NCI-H2107 treated with DMSO at 0.1 percent for 48 hours (cell line): ENCODE measurements at regions not wholly inside any gene's neighbourhood (a gene's known extent, or its start where the extent isn't known, plus 50 kb on each side); places are given as distances from the start of the nearest gene placed in this dataset.
"Not testable (repeated sequence)": the region's sequence is repeated elsewhere in the genome, so short reads cannot be mapped to it uniquely, and the experiment has no call there.

ENCODE experiments used
- DNase-seq: peaks from one replicate; lab custom pipeline; 2025; ENCODE audit not compliant: unreplicated experiment; lab: John Stamatoyannopoulos, UW

GRCh38 chr13:85608255-85608829 lies 190.9 kb downstream of the SLITRK6 start:
- no peak for DNase-seq

GRCh38 chr13:85603735-85604134 lies 195.5 kb downstream of the SLITRK6 start:
- no peak for DNase-seq

GRCh38 chr13:85601526-85601925 lies 197.7 kb downstream of the SLITRK6 start:
- no peak for DNase-seq

- no peak for DNase-seq
Measured at GRCh38 chr13:85597790-85598500, 201.3 kb downstream of the SLITRK6 start.

- no peak for DNase-seq
Measured at GRCh38 chr13:85592211-85592610, 207.0 kb downstream of the SLITRK6 start.

GRCh38 chr13:85590231-85590931 lies 208.8 kb downstream of the SLITRK6 start:
- DNase-seq: no peak

- DNase-seq: no peak
Measured at GRCh38 chr13:85589021-85589420, 210.2 kb downstream of the SLITRK6 start.

- DNase-seq: no peak
Measured at GRCh38 chr13:85588359-85588758, 210.9 kb downstream of the SLITRK6 start.

- no peak for DNase-seq
Measured at GRCh38 chr13:85586856-85587255, 212.4 kb downstream of the SLITRK6 start.

GRCh38 chr13:85586422-85586831 lies 212.8 kb downstream of the SLITRK6 start:
- DNase-seq: no peak

GRCh38 chr13:85582890-85583289 lies 216.3 kb downstream of the SLITRK6 start:
- DNase-seq: no peak

- DNase-seq: no peak
Measured at GRCh38 chr13:85575110-85575509, 224.1 kb downstream of the SLITRK6 start.

GRCh38 chr13:85567909-85568308 lies 231.3 kb downstream of the SLITRK6 start:
- no peak for DNase-seq

- no peak for DNase-seq
Measured at GRCh38 chr13:85565652-85566051, 233.6 kb downstream of the SLITRK6 start.

- no peak for DNase-seq
Measured at GRCh38 chr13:85564598-85564997, 234.6 kb downstream of the SLITRK6 start.

- no peak for DNase-seq
Measured at GRCh38 chr13:85562282-85562681, 236.9 kb downstream of the SLITRK6 start.

GRCh38 chr13:85557691-85558467 lies 241.3 kb downstream of the SLITRK6 start:
- no peak for DNase-seq

- DNase-seq: no peak
Measured at GRCh38 chr13:85551012-85551411, 248.2 kb downstream of the SLITRK6 start.

- DNase-seq: no peak
Measured at GRCh38 chr13:85549819-85550218, 249.4 kb downstream of the SLITRK6 start.

GRCh38 chr13:85548845-85549244 lies 250.4 kb downstream of the SLITRK6 start:
- not testable (repeated sequence) for DNase-seq

GRCh38 chr13:85545771-85546170 lies 253.4 kb downstream of the SLITRK6 start:
- DNase-seq: no peak
